Germinal center (tissue), 1 donor: ENCODE measurements at regions not wholly inside any gene's neighbourhood (a gene's known extent, or its start where the extent isn't known, plus 50 kb on each side); places are given as distances from the start of the nearest gene placed in this dataset.

Experiments used
- DNase-seq: peaks from one replicate; pipeline ENCODE4 v3.0.0; 2012; ENCODE audit warnings: mixed read lengths, low spot score

DNA sequence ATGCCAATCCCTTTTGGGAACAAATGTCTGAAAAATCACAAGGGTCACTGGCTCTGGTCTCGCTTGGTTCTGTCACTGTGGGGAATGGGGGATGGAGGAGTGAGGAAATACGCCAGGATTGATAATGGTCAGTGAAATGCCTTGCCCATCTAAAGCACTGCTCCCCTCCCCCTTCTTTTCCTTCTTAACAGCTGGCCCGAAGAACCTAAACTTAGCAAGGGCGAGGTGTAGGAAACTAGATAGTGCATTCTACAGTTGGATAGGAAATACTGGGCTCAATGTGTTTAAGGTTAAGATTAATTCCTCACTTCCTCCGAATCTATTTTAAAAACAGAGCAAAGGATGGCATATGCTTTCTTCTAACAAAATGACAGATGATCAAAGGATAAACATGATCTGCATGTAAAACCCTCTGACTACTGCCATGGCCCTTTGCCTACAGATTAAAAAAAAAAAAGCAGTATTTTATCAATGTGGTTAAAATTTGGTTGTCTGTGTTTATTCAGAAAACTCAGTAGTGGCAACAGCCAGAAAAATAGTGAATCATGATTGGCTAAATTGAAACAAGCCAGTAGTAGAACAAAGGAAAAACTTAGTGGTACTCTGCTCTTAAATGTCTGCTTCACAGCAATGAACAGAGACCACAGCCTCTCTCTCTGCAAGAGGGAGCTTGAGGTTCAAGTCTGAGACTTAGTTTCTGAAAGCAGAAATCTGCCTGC lies 86.1 kb upstream of the VAV3 start:
- no peak for DNase-seq

DNA sequence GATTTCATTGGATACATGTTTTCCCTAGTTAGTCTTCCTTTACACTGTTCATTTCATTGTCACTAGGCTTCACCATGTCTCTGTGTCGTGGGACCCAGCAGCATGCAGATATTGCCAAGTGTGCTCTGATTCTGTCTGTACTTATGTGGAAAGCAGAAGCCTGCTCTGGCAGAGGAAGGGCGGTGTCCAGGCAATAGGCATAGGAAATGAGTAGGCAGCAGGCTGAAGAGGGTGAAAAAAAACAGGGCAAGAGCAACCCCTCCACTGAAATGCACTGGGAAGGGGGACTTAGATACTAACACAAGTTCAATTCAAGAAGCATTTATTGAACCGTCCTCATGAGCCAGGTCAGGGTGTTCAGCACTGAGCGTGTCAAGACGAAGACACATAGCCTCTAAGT lies 85.2 kb upstream of the VAV3 start:
- no peak for DNase-seq

DNA sequence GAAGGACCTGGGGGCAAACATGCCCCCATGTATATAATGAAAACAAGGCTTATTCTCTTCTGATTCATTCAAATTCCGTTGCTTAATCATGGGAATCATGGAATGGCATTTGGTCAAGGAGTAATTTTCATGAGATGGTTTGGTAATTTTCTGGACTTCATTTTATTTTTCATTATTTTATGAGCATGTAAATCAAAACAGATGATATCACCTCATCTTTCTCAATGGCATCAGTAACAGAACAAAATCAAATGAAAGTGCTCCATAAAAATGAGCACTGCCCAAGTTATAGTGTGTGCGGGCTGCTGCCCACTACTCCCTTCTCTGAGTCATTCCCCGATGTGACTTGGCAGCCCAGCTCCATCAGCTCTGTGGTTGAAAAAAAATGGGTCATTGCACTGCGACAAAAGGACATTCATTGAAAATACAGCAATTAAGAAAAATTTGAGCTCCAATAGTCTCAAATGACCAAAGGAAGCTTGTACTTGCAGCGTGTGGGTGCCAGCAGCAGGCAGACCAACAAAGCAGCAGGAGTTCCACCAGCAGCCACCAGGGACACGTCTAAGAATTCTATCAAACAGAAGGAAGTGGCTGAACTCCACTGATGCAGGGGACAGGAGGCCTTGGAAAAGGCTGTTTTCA lies 84.3 kb upstream of the VAV3 start:
- peak; percentile 52 for DNase-seq

DNA sequence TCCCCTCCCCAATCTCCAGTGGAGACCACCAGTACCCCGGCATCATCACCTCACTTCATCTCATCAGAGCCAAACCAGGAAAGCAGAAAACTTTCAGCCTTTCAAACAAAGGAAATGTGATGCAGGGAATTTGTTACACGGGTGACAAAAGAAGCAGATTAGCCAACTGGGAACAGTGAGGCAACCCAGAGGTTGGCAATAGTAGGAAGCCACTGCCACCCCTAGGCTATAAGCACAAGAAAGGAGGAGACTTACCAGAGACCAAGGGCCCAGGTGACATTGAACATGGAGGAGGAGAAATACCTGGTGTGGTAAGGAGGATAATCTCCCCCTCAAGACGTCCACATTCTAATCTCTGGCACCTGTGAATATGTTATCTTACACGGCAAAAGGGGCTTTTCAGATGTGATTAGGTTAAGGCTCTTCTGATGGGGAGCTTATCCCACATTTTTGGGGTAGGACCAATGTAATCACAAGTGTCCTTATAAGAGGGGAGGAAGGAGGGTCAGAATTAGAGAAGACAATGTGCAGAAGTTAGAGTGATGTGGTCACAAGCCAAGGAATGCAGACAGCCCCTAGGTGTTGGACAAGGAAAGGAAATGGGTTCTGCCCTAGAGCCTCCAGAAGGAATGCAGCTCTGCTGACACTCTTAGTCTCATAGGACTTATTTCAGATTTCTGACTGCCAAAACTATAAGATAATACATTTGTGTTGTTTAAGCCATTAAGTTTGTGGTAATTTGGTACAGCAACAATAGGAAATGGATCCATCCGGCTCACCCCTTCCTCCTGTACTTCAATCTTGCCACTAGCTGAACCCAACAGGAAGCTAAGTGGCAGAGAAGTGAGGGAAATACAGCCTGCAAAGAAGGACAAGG lies 83.6 kb upstream of the VAV3 start:
- no peak for DNase-seq

DNA sequence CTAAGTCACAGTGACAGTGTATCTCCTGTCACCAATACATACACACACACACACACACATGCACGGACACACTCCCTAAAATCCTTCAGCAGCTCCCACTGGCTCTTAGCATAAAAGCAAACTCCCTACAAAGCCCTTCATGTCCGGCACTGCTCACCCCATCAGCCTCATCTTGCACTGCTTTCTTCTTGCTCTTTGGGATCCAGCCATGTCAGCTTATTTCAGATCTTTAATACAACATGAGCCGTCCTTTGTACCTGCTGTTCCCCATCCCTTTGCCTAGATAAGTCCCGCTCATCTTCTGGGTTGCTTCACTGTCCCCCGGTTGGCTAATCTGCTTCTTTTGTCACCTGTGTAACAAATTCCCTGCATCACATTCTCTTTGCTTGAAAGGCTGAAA lies 82.1 kb upstream of the VAV3 start:
- no peak for DNase-seq

DNA sequence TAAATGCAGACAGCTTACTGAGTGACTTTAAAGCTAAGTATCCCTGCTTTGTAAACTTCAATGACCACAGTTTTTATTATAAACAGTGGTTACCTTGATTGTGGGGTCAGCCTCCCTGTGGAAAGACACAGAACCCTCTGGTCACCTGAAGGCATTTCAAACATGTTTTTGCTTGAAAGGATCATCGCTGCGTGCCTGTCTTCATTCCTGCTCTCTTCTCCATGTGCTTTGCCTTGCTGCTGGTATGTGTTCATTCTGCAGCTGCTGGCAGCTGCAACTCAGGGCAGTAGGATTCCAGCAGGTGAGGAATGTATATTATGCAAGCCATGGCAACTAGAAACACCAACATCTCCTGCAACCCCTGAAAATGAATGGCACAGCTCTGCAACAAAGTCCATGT lies 81.0 kb upstream of the VAV3 start:
- no peak for DNase-seq

DNA sequence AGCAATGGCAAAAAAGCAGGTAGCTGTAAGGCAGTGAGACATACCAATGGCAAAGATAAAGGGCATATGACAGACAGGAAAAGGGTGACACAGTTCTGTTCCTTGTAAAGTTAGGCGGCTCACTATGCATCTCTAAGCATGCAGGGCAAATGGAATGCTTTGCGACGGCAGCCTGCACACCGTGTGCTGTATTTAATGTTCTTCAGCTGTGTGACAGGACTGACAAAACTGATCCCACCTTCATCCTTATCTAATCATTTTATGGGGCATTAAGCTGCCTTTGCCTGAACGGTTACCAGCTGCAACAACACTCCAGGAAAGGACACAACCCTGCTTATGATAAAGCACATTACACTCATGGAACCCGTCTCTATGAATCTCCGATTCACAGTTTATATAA lies 80.5 kb upstream of the VAV3 start:
- no peak for DNase-seq

DNA sequence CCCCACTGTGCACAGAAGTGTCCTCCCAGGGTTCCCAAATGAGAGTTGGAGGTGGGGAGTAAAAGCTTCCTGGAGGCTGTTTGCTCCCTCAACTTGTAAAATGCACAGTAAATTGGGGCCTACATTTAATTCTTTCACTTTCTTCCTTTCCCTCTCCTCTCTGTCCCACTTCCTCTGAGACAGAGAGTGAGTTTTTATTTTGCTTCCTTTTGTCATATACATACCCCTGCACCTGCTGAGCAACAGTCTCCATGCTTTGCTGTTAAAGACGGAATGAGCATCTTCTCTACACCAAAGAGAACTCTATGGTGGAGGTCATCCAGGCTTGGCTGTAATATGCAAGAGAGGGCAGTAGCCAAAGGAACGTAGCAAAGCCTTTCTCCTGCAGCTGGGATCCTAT lies 79.3 kb upstream of the VAV3 start:
- DNase-seq, result no peak

DNA sequence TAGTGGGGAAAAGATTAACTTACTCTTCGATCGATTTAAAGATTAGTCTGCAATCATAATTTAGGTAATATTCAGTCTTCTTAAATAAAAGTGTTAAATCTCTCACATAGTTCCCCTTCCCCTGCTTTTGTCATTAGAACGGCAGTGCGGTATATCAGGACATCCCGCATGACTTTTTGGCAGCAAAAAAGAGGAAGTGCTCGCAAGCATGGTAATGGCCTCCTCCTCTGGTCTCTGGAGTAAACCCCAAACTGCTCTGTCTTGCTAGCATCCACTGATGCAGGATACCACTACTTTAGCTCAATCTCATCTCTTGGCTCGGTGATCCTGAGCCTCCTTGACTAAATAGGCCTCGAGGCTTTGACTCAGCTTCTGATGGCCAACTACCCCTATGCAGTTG lies 78.7 kb upstream of the VAV3 start:
- peak; percentile 62 for DNase-seq

DNA sequence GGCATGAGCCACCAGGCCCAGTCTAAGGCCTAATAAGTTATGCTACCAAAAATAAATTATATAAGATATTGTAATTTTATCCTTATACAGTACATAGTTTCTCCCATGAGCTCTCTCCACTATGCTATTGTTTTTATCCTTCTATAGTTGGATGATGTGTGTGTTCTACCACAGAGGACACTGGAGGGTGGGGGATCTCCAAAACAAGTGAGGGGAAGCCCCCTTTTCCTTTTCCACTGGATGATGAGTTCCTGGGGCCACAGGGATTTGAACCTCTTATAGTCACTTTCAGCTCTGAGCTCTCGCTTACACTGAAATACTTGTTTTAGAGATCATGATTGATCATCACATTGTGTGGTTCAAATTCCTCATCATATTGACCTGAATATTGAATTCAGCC lies 77.6 kb upstream of the VAV3 start:
- no peak for DNase-seq

DNA sequence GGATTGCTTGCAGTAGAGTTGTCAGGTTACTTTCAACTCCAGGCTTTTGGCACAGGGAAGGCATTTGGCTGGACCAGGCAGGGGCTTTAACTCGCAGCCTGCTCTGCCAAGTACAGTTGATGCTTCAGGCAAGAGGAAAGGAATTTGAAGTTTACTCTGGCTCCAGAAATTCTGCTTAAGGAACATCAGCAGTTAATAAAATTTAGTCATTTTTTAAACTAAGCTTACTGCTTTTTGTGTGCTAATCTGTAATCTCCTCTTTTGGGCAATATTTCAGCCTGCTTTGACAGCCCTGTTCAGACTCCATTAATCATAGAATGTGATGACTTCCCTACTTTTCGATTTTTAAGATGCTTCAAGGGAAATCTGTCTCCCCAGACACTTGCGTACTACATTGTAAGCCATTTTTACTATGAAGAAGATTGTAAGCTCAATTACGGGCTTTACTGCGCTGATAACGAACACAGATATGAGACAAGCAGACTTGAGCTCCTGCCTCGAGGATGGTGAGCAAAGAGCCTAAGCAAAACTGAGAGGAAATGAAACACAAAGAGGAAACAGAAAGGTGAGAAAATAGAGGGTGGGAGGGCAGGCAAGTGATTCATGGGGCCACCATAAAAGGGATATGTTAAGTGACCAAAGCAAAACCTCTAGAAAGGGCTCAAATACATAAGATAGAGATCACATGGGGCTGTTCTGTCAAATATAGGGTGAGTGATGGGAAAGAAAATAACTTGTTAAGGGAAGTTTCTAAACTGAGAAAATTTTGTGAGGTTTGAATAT lies 76.6 kb upstream of the VAV3 start:
- peak; percentile 36 for DNase-seq

DNA sequence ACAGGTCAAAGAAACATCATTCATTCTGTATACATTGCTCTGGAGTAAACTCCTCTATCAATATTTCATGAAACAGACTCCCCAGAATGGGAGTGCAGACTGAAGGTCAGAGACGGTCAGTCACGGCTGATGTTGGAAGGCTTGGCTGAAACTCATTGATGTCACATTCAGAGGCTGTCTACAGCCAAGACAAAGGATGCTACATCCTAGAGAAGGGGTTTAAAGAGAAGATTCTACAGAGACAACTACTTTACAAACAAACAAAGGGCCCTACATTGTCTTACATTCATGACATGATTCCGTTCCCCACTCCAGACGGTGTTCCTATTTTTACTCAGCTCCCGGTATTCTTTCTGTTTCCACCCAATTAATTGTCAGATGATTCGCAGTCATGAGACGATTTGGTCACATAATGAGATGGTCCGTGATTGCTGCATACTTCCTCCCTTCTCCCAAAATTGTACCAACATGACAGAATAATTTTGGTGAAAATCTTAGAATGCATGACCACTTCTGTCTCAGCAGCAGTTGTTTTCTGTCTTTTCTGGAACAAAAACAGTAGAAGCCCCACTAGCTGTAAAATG lies 73.8 kb upstream of the VAV3 start:
- no peak for DNase-seq

DNA sequence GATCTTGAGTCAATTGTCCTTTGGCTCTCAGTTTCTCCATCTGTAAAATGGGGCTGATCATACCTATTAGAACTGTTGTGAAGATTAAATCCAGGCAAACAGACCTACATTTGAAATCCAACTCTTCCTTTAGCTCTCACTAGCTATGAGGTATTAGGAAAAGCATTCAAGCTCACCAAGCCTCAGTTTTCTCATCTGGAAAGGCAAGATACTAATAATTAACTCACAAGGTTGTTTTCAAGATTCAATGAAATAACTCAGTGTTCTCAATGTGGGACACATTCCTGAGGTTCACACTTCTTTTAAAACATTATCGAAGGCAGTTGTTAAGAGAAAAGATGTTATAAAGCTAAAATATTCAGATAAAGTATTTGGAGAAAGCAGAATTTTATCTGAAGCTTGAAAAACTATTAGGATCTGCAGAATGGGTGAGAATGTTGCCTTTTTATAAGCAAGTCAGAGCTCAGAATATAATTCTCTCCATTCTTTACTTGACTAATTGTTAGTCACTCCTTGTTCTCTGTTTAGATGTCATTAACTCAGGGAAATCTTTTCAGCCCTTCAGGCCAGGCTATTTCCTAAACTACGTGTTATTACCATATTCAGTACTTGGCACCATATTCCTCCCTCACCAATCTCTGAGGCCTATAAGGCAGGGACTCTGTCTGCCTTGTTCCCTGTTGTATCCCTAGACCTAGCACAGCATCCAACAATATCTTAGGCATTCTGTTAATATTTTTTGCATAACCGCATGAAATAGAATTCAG lies 72.0 kb upstream of the VAV3 start:
- no peak for DNase-seq

DNA sequence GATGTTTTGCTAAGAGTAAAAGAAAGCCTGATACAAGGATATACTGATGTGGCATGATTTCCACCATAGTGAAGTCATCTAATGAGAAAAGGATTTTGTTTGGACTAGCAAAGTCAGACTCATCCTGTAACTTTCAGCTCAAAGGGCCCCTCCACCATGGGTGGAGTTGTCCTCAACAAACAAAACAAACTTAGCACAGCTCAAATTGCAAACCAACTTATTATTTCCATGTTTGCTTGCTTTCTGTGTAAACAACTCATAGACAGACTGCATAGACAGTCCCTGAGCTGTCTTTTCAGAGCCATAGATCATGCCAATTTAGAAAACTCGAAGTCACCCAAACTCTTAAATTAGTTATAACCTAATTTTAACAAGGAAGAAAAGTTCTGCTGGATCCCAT lies 69.4 kb upstream of the VAV3 start:
- no peak for DNase-seq

DNA sequence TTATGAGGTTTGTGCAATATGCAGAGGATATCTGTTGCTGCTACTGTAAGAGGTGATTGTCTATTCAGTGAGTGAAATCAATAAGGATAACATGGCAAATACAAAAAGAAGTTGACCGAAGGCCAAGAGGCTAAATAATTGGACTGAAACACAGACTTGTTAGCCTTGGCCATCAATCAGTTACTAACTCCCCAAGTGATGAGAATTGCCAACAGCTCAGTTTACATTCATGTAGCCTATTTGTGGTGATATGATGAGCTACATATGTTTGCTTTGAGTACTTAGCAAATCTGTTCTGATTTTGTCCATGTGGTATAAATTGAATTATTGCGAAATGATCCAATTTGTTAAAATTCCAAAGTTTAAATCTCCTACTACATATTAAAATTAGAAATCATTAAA lies 68.6 kb upstream of the VAV3 start:
- no peak for DNase-seq

DNA sequence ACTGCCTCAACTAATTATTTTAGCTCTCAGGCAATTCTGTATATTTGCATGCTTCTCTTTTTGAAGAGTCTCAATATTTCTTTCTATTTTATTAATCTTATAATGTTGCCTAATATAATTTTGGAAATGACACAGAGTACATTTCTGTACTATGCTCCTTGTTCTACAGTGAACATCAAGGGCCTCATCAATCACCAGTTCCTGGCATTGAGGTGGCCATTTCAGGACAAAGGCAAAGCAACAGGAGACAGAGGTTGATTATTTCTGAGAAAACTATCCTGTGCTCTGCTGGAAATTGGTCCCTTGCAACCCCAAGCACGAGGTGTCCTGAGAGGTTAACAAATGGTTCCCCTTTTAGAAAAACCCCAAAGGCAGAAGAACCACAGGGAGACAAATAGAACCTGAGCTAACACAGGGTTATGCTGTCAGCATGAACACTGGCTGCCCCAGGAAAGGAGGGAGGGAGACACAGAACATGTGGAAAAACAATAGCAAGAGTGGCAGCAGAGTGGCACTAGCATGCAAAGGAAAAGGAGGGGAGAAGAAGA lies 63.9 kb upstream of the VAV3 start:
- DNase-seq, result no peak

DNA sequence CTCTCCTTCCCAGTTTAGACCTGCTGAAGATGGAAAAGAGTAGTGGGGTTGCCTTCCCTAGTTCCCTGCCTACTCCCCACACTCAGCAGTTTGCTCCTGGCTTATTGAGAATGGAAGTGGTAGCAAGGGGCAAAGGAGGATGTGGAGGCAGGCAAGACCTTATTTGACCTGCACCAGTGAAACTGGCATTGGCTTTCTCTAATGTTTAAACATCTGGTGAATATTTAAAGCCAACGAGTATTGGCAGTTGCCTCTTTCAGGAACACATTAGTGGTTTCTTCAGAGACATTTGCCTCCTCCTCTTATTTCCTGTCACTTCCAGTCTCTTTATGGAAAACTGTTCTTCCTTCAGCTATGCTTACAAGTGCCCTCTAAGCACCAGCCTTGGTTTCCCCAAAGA lies 62.4 kb upstream of the VAV3 start:
- DNase-seq, result no peak

DNA sequence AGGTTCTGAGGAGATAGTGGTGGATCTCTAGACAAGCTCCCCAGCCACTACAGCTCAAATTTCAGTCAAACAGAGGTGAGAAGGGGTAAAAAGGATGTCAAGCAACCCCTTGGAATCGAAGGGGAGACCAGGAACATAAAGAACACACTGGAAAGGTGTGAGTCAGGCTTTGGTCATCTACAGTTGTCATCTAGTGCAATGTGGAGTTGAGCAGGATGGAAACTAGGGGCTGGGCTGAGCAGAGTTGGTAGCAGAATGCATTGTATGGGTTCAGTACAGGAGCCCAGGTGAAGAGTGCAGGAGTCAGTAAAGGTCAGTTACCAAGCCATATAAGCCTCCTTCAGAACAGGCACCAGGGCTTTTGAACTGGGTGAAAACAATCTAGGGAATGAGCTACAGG lies 52.7 kb upstream of the VAV3 start:
- no peak for DNase-seq

DNA sequence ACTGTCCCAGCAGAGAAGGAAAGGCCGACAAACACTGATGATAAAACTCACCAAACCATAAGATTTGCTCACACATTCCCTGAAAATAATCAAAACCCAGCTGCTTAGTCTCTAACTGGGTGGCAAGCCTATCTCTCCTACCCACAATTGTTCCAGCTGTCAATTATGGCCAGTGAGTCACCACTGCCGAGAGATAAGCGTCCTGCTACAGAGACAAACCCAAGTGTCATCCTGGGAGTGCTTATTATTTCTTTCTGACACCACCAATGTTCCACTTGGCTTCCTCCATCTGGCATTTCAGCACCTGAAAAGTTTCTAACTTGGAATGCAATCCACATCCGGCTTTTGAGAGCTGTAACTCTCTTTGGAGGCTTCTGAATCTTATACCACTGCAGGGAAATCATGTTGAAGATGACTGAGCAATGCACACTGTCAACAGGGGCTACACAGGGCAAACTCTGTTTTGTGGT lies 51.5 kb upstream of the VAV3 start:
- DNase-seq, result no peak
